HCT116 (cell line): ENCODE measurements at regions not wholly inside any gene's neighbourhood (a gene's known extent, or its start where the extent isn't known, plus 50 kb on each side); places are given as distances from the start of the nearest gene placed in this dataset.

Experiments
- ATAC-seq: fragments of 200-7000 bp; cut with Tn5 transposase; 2 replicates; pipeline ENCODE4 v1.9.1; 2020; ENCODE audit warnings: mild to moderate bottlenecking, moderate library complexity
- BruUV-seq: library from RNA; stranded (reverse); fragments of 400-500 nt; replicated peaks from 2 replicates; lab custom pipeline; 2021; lab: Mats Ljungman, UMichigan
- CTCF ChIA-PET: fragments of 300-600 bp; sonication (Branson Sonifier 250); formaldehyde crosslinking; loops from one replicate; lab custom pipeline; 2021; ENCODE audit warnings: antibody characterized with exemption; lab: Charles Lee
- POLR2A ChIA-PET: fragments of 300-600, 350-600 bp; sonication (Branson Sonifier 250); formaldehyde crosslinking; loops from one replicate; lab custom pipeline; 2021; ENCODE audit warnings: antibody characterized with exemption; lab: Charles Lee
- RAD21 ChIA-PET, 2 experiments: fragments of 300-600 bp; sonication (Branson Sonifier 250); formaldehyde crosslinking; loops; one replicate each; lab custom pipeline; 2023; ENCODE audit warnings: low total read pairs in 2 of 2; ENCODE audit not compliant: uncharacterized antibody in 2 of 2, unreplicated experiment in 2 of 2, low non-redundant PET in 1 of 2; lab: Charles Lee
- DNase-seq: peaks from one replicate; pipeline ENCODE4 v3.0.0-alpha.2; 2010; ENCODE audit warnings: low read depth, low spot score
- H2AFZ ChIP-seq: fragments of 200-600 bp; shearing (Covaris generic), sonication (generic); 2 replicates; pipeline ENCODE4 v1.6.1; 2017; ENCODE audit warnings: low read depth, mixed run types, mixed read lengths, antibody characterized with exemption, low read length; ENCODE audit not compliant: poor library complexity, severe bottlenecking
- H3K27ac ChIP-seq: 2 replicates; pipeline ENCODE4 v1.5.1; 2012; ENCODE audit warnings: low read depth, low read length
- H3K27me3 ChIP-seq: fragments of 200-600 bp; sonication (generic); 2 replicates; pipeline ENCODE4 v1.6.1; 2016; ENCODE audit warnings: mixed run types, low read length, mixed read lengths; ENCODE audit not compliant: insufficient read depth
- H3K36me3 ChIP-seq, 2 experiments: fragments of 200-500 bp in 1 of 2; fragments of 200-600 bp in 1 of 2; sonication (Bioruptor generic) in 1 of 2; sonication (generic) in 1 of 2; 2 replicates each; pipeline versions ENCODE4 v1.5.1 to v1.6.1; 2014 to 2016; ENCODE audit warnings: low read length in 2 of 2, inconsistent platforms in 1 of 2, mixed read lengths in 1 of 2, mixed run types in 1 of 2; ENCODE audit not compliant: insufficient read depth in 2 of 2, control insufficient read depth in 1 of 2
- H3K4me1 ChIP-seq, 2 experiments: fragments of 200-600 bp in 1 of 2; sonication (generic) in 1 of 2; 2 replicates each; pipeline versions ENCODE4 v1.5.1 to v1.6.1; 2012 to 2017; ENCODE audit warnings: low read length in 2 of 2, inconsistent platforms in 1 of 2, mild to moderate bottlenecking in 1 of 2, mixed read lengths in 1 of 2, mixed run types in 1 of 2, moderate library complexity in 1 of 2; ENCODE audit not compliant: insufficient read depth in 2 of 2, control insufficient read depth in 1 of 2
- H3K4me2 ChIP-seq: fragments of 200-600 bp; sonication (generic); 2 replicates; pipeline ENCODE4 v1.6.1; 2017; ENCODE audit warnings: mixed run types, low read length, mixed read lengths
- H3K4me3 ChIP-seq, 2 experiments: fragments of 200-600 bp in 1 of 2; sonication (generic) in 1 of 2; replicated peaks in 1 of 2; 2 replicates each; pipeline ENCODE4 v1.5.1; 2011 to 2016; ENCODE audit warnings: low read length in 2 of 2, control low read depth in 1 of 2, low read depth in 1 of 2, mild to moderate bottlenecking in 1 of 2, mixed read lengths in 1 of 2, mixed run types in 1 of 2
- H3K79me2 ChIP-seq: fragments of 200-600 bp; sonication (generic); 2 replicates; pipeline ENCODE4 v1.6.1; 2017; ENCODE audit warnings: mild to moderate bottlenecking, mixed run types, low read length, moderate library complexity, mixed read lengths; ENCODE audit not compliant: insufficient read depth
- H3K9ac ChIP-seq: fragments of 200-600 bp; sonication (generic); 2 replicates; pipeline ENCODE4 v1.6.1; 2016; ENCODE audit warnings: low read length, mixed read lengths
- H3K9me2 ChIP-seq: fragments of 200-600 bp; sonication (generic), shearing (Covaris generic); 2 replicates; pipeline ENCODE4 v1.6.1; 2017; ENCODE audit warnings: mixed run types, mild to moderate bottlenecking, moderate library complexity; ENCODE audit not compliant: insufficient read depth
- H3K9me3 ChIP-seq, 2 experiments: fragments of 200-500 bp in 1 of 2; fragments of 200-600 bp in 1 of 2; sonication (Bioruptor generic) in 1 of 2; sonication (generic) in 1 of 2; 2 replicates each; pipeline ENCODE4 v1.6.1; 2014 to 2017; ENCODE audit warnings: low read length in 2 of 2, mixed read lengths in 2 of 2, inconsistent platforms in 1 of 2, low read depth in 1 of 2, mild to moderate bottlenecking in 1 of 2, mixed run types in 1 of 2, moderate library complexity in 1 of 2; ENCODE audit not compliant: control insufficient read depth in 1 of 2, insufficient read depth in 1 of 2
- H4K20me1 ChIP-seq: fragments of 200-600 bp; sonication (generic), shearing (Covaris generic); 2 replicates; pipeline ENCODE4 v1.6.1; 2017; ENCODE audit warnings: mixed run types, mild to moderate bottlenecking, moderate library complexity; ENCODE audit not compliant: insufficient read depth
- CBX3 ChIP-seq: IDR thresholded peaks from 2 replicates; pipeline ENCODE4 v1.6.1; 2012; ENCODE audit warnings: low read depth
- EZH2 ChIP-seq: fragments of 200-600 bp; sonication (generic); IDR thresholded peaks from 2 replicates; pipeline ENCODE4 v1.6.1; 2017; ENCODE audit warnings: antibody characterized with exemption, mixed run types
- FOSL1 ChIP-seq: IDR thresholded peaks from 2 replicates; pipeline ENCODE4 v1.6.1; 2012; ENCODE audit warnings: low read depth
- JUND ChIP-seq: IDR thresholded peaks from 2 replicates; pipeline ENCODE4 v1.6.1; 2012
- MAX ChIP-seq: IDR thresholded peaks from 2 replicates; pipeline ENCODE4 v1.6.1; 2012
- POLR2AphosphoS5 ChIP-seq: IDR thresholded peaks from 2 replicates; pipeline ENCODE4 v1.6.1; 2011; ENCODE audit warnings: mild to moderate bottlenecking, low read depth, low read length, moderate library complexity
- REST ChIP-seq: IDR thresholded peaks from 2 replicates; pipeline ENCODE4 v1.6.1; 2012; ENCODE audit warnings: low read depth
- SP1 ChIP-seq: IDR thresholded peaks from 2 replicates; pipeline ENCODE4 v1.6.1; 2012; ENCODE audit warnings: low read depth
- TCF7L2 ChIP-seq: IDR thresholded peaks from 2 replicates; pipeline ENCODE4 v1.7.0; 2011; ENCODE audit warnings: borderline replicate concordance, inconsistent platforms; ENCODE audit not compliant: insufficient read depth, insufficient read length; ENCODE audit errors: extremely low read depth
- intact Hi-C: fragments of 100-400 bp; cut with micrococcal nuclease; formaldehyde crosslinking; loops from 2 replicates; pipeline ENCODE4 v1.10.0; 2022

- TF ChIP-seq REST, result no peak
- TF ChIP-seq SP1, result no peak
- no peak for TF ChIP-seq JUND
These were observed 415.9 kb downstream of the PTPRC start (continued) for GRCh38 chr1:199054694-199055093.

GRCh38 chr1:199057322-199057721 is 418.5 kb downstream of the PTPRC start:
- H3K4me3 ChIP-seq, result no peak overlapping the region
- intact Hi-C loops, result no loop called here
- RAD21 ChIA-PET, result no interaction called here
- BruUV-seq, result no TSS peak
- POLR2A ChIA-PET, result no interaction called here
- H3K27me3 ChIP-seq, result no peaks in the 10 kb centered on the region
- H3K79me2 ChIP-seq, result no peaks in the 10 kb centered on the region
- no peaks in the 10 kb centered on the region for H3K9me3 ChIP-seq
- DNase-seq (no peak), ATAC-seq (no peak)
- no peak overlapping the region for H3K27ac ChIP-seq
- no peaks in the 10 kb centered on the region for H3K4me1 ChIP-seq
- H3K36me3 ChIP-seq, result no peaks in the 10 kb centered on the region
- no peaks in the 10 kb centered on the region for H3K9me2 ChIP-seq
- no peak overlapping the region for H3K9ac ChIP-seq
- no peak overlapping the region for H3K4me2 ChIP-seq
- CTCF ChIA-PET, result no interaction called here
- TF ChIP-seq EZH2 (no peak), TCF7L2 (no peak), MAX (no peak), JUND (no peak), POLR2AphosphoS5 (no peak), FOSL1 (no peak), CBX3 (no peak)
- TF ChIP-seq, all 23 proteins: peak for 0
- H2AFZ ChIP-seq, result no peak overlapping the region
- H4K20me1 ChIP-seq, result no peaks in the 10 kb centered on the region
